ENCODE measurements at regions not wholly inside any gene's neighbourhood (a gene's known extent, or its start where the extent isn't known, plus 50 kb on each side); places are given as distances from the start of the nearest gene placed in this dataset.

DNA sequence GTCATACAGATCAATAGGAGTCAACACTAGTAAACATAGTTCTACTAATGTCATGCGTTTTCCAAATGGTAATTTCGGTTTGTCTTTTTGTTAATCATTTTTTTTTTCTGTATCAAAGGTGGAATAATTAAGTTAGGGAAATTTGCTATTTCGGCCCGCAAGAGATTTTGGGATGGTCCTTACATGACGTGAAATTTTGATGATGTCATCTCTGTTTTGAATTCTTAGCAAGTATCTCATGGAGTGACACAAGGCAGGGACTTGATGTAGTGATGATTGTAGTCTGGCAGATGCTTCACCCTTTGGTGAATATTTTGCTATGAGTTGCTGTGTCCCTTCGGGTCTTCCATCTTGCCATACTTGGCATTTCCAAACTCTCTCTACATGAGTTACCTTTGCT is 608.0 kb downstream of the BCKDHB start:
- no peak overlapping the region for H3K4me3 ChIP-seq (ENCODE audit: low read depth, low read length)
- TF ChIP-seq CTCF (IDR thresholded peaks at IDR 0.05; ENCODE audit: control insufficient read depth, extremely low read depth, insufficient read depth), result no peak
- no peak for DNase-seq (ENCODE audit: low read depth)

DNA sequence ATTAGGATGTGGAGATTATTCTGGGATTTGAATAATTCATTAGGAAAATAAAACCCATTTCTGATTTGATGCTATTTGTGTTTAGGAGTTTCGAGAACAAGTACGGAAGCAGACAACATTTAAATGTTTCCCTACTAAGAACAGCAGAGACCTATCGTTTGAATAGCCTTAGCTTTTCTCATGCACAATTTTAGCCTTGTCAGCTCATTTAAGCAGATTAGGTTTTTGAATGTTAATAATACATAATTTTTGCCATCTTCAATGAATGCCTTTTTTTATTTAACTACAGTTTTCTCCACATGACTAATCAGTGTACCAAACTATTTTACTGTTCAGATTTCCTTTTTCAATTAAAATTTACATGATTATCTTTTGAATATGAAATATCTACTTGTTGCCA is 592.0 kb downstream of the BCKDHB start:
- DNase-seq (ENCODE audit: low read depth), result no peak
- TF ChIP-seq CTCF (IDR thresholded peaks at IDR 0.05; ENCODE audit: control insufficient read depth, extremely low read depth, insufficient read depth), result no peak
- H3K4me3 ChIP-seq (ENCODE audit: low read depth, low read length), result no peak overlapping the region

- DNase-seq (ENCODE audit: low read depth), result no peak
- TF ChIP-seq CTCF (IDR thresholded peaks at IDR 0.05; ENCODE audit: control insufficient read depth, extremely low read depth, insufficient read depth), result no peak
- H3K4me3 ChIP-seq (ENCODE audit: low read depth, low read length), result no peak overlapping the region
Measured at GRCh38 chr6:80696268-80696667, 589.8 kb downstream of the BCKDHB start.

DNA sequence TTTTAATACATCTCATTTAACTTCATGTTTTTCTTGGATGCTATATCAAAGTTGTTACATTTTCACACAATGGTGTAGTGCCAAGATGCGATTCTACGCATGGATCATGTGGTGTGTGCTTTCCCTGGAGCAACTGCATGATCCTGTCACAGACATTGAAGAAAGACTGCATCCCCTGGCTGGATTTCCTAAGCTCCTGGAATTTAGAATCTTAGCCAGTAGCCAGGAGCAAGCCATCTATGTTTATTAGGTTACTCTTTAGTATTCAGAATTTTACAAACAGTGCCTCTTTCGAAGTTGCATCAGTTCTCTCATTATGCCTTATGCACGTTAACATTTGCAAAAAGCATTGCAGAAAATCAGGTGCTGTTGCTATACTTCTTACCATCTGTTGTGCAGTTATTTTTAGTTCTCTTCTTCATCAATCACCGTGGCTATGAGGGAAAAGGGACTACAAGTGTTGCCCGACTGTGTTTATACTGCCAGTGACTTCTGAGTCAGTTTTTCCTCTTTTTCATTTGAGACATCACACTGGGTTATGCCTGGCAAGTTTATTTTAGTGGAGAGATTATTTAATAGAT is 584.2 kb downstream of the BCKDHB start:
- no peak for DNase-seq (ENCODE audit: low read depth)
- no peak overlapping the region for H3K4me3 ChIP-seq (ENCODE audit: low read depth, low read length)
- no peak for TF ChIP-seq CTCF (IDR thresholded peaks at IDR 0.05; ENCODE audit: control insufficient read depth, extremely low read depth, insufficient read depth)

DNA sequence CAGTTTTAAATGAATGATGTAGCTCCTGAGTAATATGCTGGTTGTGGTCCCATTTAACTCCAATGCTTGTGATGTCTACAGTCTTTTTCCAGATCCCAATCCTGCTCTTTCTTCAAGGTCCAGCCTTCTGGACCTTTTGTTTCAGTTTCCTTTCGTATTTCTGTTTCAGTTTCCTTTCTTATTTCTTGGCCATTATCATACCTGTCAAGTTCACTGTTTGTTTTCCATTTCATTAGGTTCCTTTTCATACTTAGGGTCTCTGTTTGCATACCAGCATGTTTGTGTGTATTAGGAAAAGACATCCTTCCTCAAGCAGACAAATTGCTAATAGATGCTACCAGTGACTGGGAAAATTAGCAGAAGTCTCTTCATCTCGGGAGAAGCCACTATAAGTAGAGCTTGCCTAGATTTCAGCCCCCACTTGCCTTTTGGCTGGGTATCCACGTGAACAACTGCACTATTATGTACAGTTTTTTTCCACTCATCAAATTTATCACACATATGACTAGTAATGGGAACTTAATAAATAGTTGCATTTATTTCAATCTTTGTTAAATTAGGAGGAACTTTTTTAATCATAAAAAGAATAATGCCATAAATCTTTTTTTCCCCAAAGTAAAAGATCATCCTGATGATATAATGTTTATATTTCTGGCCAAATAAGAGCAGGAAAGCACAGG is 583.4 kb downstream of the BCKDHB start:
- no peak for DNase-seq (ENCODE audit: low read depth)
- no peak for TF ChIP-seq CTCF (IDR thresholded peaks at IDR 0.05; ENCODE audit: control insufficient read depth, extremely low read depth, insufficient read depth)
- no peak overlapping the region for H3K4me3 ChIP-seq (ENCODE audit: low read depth, low read length)

- no peak for DNase-seq (ENCODE audit: low read depth)
- no peak overlapping the region for H3K4me3 ChIP-seq (ENCODE audit: low read depth, low read length)
- no peak for TF ChIP-seq CTCF (IDR thresholded peaks at IDR 0.05; ENCODE audit: control insufficient read depth, extremely low read depth, insufficient read depth)
Measured at GRCh38 chr6:80679992-80680391, 573.5 kb downstream of the BCKDHB start.

DNA sequence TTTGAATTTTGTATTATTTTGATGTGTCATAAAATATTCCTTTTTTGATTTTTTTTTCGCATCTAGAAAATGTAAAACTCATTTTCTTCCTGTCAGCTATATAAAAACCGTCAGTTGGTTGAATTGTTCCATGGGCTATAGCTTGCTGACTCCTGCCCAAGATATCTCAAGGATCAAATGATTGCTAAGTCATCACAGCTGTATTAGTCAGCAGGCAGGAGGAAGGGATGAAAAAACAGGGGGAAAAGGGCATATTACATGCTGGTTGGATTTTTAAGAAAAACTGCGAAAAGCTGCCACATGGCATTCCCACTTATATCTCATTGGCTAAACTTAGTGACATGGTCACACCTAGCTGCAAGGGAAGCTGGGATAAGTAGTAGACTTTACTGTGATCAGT is 569.9 kb downstream of the BCKDHB start:
- no peak for TF ChIP-seq CTCF (IDR thresholded peaks at IDR 0.05; ENCODE audit: control insufficient read depth, extremely low read depth, insufficient read depth)
- DNase-seq (ENCODE audit: low read depth), result no peak

More for the DNA sequence above, 569.9 kb downstream of the BCKDHB start:
- no peak overlapping the region for H3K4me3 ChIP-seq (ENCODE audit: low read depth, low read length)

Data from LNCaP clone FGC (cell line).